Stimulated activated CD8-positive, alpha-beta memory T cell treated with anti-CD3 and anti-CD28 coated beads, Interleukin-7, amount 100 ng/mL, for 4 hours (primary cell): ENCODE measurements at regions not wholly inside any gene's neighbourhood (a gene's known extent, or its start where the extent isn't known, plus 50 kb on each side); places are given as distances from the start of the nearest gene placed in this dataset.

Experiments
- DNase-seq, 2 donors: peaks; one replicate each; pipeline ENCODE4 v3.0.0-alpha.2; 2020; ENCODE audit warnings: low read depth in 2 of 2

GRCh38 chr14:85799668-85800067, 269.7 kb downstream of the FLRT2 start:
- no peak for DNase-seq

GRCh38 chr14:85798856-85799255, 268.9 kb downstream of the FLRT2 start:
- DNase-seq: no peak

GRCh38 chr14:85793533-85793932, 263.6 kb downstream of the FLRT2 start:
- DNase-seq: no peak

GRCh38 chr14:85789506-85789905, 259.6 kb downstream of the FLRT2 start:
- no peak for DNase-seq

GRCh38 chr14:85788470-85789233, 258.7 kb downstream of the FLRT2 start:
- DNase-seq: no peak

GRCh38 chr14:85766295-85766694, 236.4 kb downstream of the FLRT2 start:
- DNase-seq: no peak

GRCh38 chr14:85764822-85765221, 234.9 kb downstream of the FLRT2 start:
- DNase-seq: no peak

- no peak for DNase-seq
Observed at GRCh38 chr14:85762526-85762925, 232.6 kb downstream of the FLRT2 start.

- DNase-seq: no peak
Observed at GRCh38 chr14:85752175-85752574, 222.2 kb downstream of the FLRT2 start.

GRCh38 chr14:85744573-85744972, 214.6 kb downstream of the FLRT2 start:
- DNase-seq: no peak

- DNase-seq: no peak
Observed at GRCh38 chr14:85732031-85732430, 202.1 kb downstream of the FLRT2 start.

- DNase-seq: no peak
Observed at GRCh38 chr14:85731186-85731585, 201.2 kb downstream of the FLRT2 start.

- DNase-seq: no peak
Observed at GRCh38 chr14:85728476-85729065, 198.6 kb downstream of the FLRT2 start.

- no peak for DNase-seq
Observed at GRCh38 chr14:85714069-85714468, 184.1 kb downstream of the FLRT2 start.

GRCh38 chr14:85711620-85712019, 181.7 kb downstream of the FLRT2 start:
- no peak for DNase-seq
